Breast epithelium (tissue), 3 donors: ENCODE measurements at regions not wholly inside any gene's neighbourhood (a gene's known extent, or its start where the extent isn't known, plus 50 kb on each side); places are given as distances from the start of the nearest gene placed in this dataset.

Experiments
- POLR2A ChIP-seq: fragments of 450-650 bp; IDR thresholded peaks from one replicate; pipeline ENCODE4 v1.6.1; 2016; ENCODE audit warnings: antibody characterized with exemption, mild to moderate bottlenecking, moderate library complexity
- TF ChIP-seq, protein P1 (sequence below), 3 donors: fragments of 450-650 bp; IDR thresholded peaks; one replicate each; pipeline ENCODE4 v1.5.1; 2016 to 2017; ENCODE audit warnings: antibody characterized with exemption in 3 of 3, mild to moderate bottlenecking in 3 of 3, moderate library complexity in 3 of 3

DNA sequence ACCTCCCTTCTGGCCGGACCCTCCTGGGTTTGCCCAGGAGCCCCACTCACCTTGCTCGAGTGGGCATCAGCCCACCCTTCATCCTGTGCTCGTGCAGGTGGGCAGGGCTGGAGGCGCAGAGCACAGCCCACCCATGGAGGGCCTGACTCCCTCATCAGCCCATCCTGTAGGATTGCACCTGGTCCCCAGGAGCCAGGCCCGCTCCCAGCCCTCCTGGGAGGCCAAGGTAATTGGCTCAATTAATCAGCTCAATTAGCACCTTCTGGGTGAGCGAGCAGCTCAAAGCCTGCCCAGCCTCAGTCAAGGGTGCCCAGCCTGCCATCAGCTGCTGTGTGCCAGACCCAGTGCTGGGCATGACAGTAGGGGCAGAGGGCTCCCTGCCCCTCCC is 58.1 kb upstream of the NECTIN1 start:
- no peak for TF ChIP-seq POLR2A
- TF ChIP-seq, protein P1, sequence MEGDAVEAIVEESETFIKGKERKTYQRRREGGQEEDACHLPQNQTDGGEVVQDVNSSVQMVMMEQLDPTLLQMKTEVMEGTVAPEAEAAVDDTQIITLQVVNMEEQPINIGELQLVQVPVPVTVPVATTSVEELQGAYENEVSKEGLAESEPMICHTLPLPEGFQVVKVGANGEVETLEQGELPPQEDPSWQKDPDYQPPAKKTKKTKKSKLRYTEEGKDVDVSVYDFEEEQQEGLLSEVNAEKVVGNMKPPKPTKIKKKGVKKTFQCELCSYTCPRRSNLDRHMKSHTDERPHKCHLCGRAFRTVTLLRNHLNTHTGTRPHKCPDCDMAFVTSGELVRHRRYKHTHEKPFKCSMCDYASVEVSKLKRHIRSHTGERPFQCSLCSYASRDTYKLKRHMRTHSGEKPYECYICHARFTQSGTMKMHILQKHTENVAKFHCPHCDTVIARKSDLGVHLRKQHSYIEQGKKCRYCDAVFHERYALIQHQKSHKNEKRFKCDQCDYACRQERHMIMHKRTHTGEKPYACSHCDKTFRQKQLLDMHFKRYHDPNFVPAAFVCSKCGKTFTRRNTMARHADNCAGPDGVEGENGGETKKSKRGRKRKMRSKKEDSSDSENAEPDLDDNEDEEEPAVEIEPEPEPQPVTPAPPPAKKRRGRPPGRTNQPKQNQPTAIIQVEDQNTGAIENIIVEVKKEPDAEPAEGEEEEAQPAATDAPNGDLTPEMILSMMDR (IDR thresholded peaks at IDR 0.05), result no peak
